ENCODE measurements at regions not wholly inside any gene's neighbourhood (a gene's known extent, or its start where the extent isn't known, plus 50 kb on each side); places are given as distances from the start of the nearest gene placed in this dataset.

DNA sequence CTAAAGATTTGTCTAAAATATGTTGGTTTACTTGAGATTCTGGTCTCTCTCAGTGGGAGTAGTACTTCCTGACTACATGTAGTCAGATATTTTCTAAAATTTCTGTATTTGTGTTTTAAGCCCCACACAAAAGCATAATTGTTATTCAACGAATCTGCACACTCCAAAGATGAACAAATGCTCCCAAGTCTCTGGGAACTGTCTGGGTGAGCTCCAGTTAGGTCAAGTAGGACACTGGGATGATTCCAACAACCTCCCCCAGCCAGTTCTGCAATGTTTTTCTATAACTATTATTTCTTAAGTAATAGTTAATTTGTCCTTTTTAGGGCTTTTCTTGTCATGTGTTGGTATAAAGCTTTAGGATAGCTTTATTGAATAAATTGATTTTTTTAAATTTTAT lies 174.6 kb downstream of the FAM174A start:
- no peak for TF ChIP-seq POLR2AphosphoS5 (IDR thresholded peaks at IDR 0.05; ENCODE audit: low read depth, low read length)
- TF ChIP-seq, protein P1, sequence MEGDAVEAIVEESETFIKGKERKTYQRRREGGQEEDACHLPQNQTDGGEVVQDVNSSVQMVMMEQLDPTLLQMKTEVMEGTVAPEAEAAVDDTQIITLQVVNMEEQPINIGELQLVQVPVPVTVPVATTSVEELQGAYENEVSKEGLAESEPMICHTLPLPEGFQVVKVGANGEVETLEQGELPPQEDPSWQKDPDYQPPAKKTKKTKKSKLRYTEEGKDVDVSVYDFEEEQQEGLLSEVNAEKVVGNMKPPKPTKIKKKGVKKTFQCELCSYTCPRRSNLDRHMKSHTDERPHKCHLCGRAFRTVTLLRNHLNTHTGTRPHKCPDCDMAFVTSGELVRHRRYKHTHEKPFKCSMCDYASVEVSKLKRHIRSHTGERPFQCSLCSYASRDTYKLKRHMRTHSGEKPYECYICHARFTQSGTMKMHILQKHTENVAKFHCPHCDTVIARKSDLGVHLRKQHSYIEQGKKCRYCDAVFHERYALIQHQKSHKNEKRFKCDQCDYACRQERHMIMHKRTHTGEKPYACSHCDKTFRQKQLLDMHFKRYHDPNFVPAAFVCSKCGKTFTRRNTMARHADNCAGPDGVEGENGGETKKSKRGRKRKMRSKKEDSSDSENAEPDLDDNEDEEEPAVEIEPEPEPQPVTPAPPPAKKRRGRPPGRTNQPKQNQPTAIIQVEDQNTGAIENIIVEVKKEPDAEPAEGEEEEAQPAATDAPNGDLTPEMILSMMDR (IDR thresholded peaks at IDR 0.05), result no peak
- no peak for TF ChIP-seq SIN3A (IDR thresholded peaks at IDR 0.05; ENCODE audit: borderline replicate concordance, insufficient read depth, low read depth, low read length)
